K562 (cell line): ENCODE measurements at regions not wholly inside any gene's neighbourhood (a gene's known extent, or its start where the extent isn't known, plus 50 kb on each side); places are given as distances from the start of the nearest gene placed in this dataset.

Experiments used
- ESRRA ChIP-seq: fragments of 450-650 bp; IDR thresholded peaks from 2 replicates; pipeline ENCODE4 v1.6.1; 2014; ENCODE audit warnings: low read depth, mild to moderate bottlenecking, moderate library complexity, borderline replicate concordance
- EZH2 ChIP-seq: IDR thresholded peaks from 2 replicates; pipeline ENCODE4 v1.6.1; 2012; ENCODE audit warnings: low read depth, mild to moderate bottlenecking, inconsistent platforms, low read length, borderline replicate concordance
- KDM5B ChIP-seq: fragments of 200-600 bp; sonication (generic); IDR thresholded peaks from 2 replicates; pipeline ENCODE4 v1.6.1; 2012; ENCODE audit warnings: low read depth, mild to moderate bottlenecking, moderate library complexity, low read length, control low read depth, inconsistent platforms; ENCODE audit not compliant: insufficient replicate concordance
- POLR2AphosphoS5 ChIP-seq: IDR thresholded peaks from 2 replicates; pipeline ENCODE4 v1.6.1; 2011; ENCODE audit warnings: mild to moderate bottlenecking, low read depth, low read length, moderate library complexity; ENCODE audit not compliant: control insufficient read depth, insufficient read depth
- TF ChIP-seq, protein P1 (sequence below): fragments of 200-600 bp; sonication (generic); IDR thresholded peaks from one replicate; pipeline ENCODE4 v1.6.1; 2012; ENCODE audit warnings: mild to moderate bottlenecking, low read depth, low read length, inconsistent platforms
- TF ChIP-seq, protein P2 (sequence below): sonication (generic); formaldehyde crosslinking; IDR thresholded peaks from 2 replicates; pipeline ENCODE4 v1.8.0; 2022; ENCODE audit warnings: mild to moderate bottlenecking, low read depth, missing genetic modification reagents

DNA sequence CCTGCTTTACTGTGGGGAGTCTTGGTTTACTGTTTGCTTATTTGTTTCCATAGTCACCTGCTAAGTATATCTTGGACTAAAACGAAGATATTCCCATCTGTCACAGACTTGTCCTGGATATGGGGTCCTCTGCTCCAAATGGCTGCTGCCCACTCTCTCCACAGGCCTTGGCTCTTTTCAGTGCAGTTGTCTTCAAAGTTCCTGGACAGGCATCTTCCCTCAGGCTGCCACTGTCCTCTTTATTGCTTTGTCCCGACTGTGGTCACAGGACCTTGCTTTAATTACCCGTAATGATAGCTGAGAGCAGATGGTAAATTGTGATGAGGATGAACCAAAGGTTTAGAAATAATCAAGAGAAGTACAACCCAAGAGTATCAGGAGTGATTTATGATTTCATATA, 713.9 kb upstream of the CCDC179 start:
- TF ChIP-seq ESRRA (no peak), POLR2AphosphoS5 (no peak), EZH2 (no peak), KDM5B (no peak)
- TF ChIP-seq, protein P1, sequence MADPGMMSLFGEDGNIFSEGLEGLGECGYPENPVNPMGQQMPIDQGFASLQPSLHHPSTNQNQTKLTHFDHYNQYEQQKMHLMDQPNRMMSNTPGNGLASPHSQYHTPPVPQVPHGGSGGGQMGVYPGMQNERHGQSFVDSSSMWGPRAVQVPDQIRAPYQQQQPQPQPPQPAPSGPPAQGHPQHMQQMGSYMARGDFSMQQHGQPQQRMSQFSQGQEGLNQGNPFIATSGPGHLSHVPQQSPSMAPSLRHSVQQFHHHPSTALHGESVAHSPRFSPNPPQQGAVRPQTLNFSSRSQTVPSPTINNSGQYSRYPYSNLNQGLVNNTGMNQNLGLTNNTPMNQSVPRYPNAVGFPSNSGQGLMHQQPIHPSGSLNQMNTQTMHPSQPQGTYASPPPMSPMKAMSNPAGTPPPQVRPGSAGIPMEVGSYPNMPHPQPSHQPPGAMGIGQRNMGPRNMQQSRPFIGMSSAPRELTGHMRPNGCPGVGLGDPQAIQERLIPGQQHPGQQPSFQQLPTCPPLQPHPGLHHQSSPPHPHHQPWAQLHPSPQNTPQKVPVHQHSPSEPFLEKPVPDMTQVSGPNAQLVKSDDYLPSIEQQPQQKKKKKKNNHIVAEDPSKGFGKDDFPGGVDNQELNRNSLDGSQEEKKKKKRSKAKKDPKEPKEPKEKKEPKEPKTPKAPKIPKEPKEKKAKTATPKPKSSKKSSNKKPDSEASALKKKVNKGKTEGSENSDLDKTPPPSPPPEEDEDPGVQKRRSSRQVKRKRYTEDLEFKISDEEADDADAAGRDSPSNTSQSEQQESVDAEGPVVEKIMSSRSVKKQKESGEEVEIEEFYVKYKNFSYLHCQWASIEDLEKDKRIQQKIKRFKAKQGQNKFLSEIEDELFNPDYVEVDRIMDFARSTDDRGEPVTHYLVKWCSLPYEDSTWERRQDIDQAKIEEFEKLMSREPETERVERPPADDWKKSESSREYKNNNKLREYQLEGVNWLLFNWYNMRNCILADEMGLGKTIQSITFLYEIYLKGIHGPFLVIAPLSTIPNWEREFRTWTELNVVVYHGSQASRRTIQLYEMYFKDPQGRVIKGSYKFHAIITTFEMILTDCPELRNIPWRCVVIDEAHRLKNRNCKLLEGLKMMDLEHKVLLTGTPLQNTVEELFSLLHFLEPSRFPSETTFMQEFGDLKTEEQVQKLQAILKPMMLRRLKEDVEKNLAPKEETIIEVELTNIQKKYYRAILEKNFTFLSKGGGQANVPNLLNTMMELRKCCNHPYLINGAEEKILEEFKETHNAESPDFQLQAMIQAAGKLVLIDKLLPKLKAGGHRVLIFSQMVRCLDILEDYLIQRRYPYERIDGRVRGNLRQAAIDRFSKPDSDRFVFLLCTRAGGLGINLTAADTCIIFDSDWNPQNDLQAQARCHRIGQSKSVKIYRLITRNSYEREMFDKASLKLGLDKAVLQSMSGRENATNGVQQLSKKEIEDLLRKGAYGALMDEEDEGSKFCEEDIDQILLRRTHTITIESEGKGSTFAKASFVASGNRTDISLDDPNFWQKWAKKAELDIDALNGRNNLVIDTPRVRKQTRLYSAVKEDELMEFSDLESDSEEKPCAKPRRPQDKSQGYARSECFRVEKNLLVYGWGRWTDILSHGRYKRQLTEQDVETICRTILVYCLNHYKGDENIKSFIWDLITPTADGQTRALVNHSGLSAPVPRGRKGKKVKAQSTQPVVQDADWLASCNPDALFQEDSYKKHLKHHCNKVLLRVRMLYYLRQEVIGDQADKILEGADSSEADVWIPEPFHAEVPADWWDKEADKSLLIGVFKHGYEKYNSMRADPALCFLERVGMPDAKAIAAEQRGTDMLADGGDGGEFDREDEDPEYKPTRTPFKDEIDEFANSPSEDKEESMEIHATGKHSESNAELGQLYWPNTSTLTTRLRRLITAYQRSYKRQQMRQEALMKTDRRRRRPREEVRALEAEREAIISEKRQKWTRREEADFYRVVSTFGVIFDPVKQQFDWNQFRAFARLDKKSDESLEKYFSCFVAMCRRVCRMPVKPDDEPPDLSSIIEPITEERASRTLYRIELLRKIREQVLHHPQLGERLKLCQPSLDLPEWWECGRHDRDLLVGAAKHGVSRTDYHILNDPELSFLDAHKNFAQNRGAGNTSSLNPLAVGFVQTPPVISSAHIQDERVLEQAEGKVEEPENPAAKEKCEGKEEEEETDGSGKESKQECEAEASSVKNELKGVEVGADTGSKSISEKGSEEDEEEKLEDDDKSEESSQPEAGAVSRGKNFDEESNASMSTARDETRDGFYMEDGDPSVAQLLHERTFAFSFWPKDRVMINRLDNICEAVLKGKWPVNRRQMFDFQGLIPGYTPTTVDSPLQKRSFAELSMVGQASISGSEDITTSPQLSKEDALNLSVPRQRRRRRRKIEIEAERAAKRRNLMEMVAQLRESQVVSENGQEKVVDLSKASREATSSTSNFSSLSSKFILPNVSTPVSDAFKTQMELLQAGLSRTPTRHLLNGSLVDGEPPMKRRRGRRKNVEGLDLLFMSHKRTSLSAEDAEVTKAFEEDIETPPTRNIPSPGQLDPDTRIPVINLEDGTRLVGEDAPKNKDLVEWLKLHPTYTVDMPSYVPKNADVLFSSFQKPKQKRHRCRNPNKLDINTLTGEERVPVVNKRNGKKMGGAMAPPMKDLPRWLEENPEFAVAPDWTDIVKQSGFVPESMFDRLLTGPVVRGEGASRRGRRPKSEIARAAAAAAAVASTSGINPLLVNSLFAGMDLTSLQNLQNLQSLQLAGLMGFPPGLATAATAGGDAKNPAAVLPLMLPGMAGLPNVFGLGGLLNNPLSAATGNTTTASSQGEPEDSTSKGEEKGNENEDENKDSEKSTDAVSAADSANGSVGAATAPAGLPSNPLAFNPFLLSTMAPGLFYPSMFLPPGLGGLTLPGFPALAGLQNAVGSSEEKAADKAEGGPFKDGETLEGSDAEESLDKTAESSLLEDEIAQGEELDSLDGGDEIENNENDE, result no peak
- TF ChIP-seq, protein P2, sequence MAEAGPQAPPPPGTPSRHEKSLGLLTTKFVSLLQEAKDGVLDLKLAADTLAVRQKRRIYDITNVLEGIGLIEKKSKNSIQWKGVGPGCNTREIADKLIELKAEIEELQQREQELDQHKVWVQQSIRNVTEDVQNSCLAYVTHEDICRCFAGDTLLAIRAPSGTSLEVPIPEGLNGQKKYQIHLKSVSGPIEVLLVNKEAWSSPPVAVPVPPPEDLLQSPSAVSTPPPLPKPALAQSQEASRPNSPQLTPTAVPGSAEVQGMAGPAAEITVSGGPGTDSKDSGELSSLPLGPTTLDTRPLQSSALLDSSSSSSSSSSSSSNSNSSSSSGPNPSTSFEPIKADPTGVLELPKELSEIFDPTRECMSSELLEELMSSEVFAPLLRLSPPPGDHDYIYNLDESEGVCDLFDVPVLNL (CRISPR knock-in tag), result no peak
